ENCODE measurements at regions not wholly inside any gene's neighbourhood (a gene's known extent, or its start where the extent isn't known, plus 50 kb on each side); places are given as distances from the start of the nearest gene placed in this dataset.

- TF ChIP-seq EZH2 (IDR thresholded peaks at IDR 0.05) (no peak), CTCF (IDR thresholded peaks at IDR 0.05) (no peak), EZH2phosphoT487 (IDR thresholded peaks at IDR 0.05) (no peak)
These were observed 601.9 kb downstream of the GALC start for GRCh38 chr14:87391066-87391465.

All from neural progenitor cell (in vitro differentiated cells).